Neuronal stem cell (in vitro differentiated cells): ENCODE measurements at regions not wholly inside any gene's neighbourhood (a gene's known extent, or its start where the extent isn't known, plus 50 kb on each side); places are given as distances from the start of the nearest gene placed in this dataset.

Source experiments
- DNase-seq: peaks from one replicate; pipeline ENCODE4 v3.0.0-alpha.2; 2013; ENCODE audit warnings: low spot score
- H2AFZ ChIP-seq: one replicate; pipeline ENCODE4 v1.6.1; 2013; ENCODE audit warnings: mild to moderate bottlenecking, low read length, inconsistent platforms
- H2AK5ac ChIP-seq: 2 replicates; pipeline ENCODE4 v1.6.1; 2013; ENCODE audit warnings: low read depth, mild to moderate bottlenecking, inconsistent platforms, low read length, moderate library complexity, mixed read lengths
- H2BK120ac ChIP-seq: 2 replicates; pipeline ENCODE4 v1.6.1; 2013; ENCODE audit warnings: low read depth, mild to moderate bottlenecking, inconsistent platforms, low read length, moderate library complexity, mixed read lengths
- H2BK12ac ChIP-seq: one replicate; pipeline ENCODE4 v1.6.1; 2013; ENCODE audit warnings: low read length, inconsistent platforms
- H2BK15ac ChIP-seq: 2 replicates; pipeline ENCODE4 v1.6.1; 2013; ENCODE audit warnings: mild to moderate bottlenecking, low read length, inconsistent platforms, mixed read lengths
- H2BK5ac ChIP-seq: one replicate; pipeline ENCODE4 v1.6.1; 2013; ENCODE audit warnings: inconsistent platforms, mild to moderate bottlenecking, low read length, moderate library complexity
- H3K14ac ChIP-seq: one replicate; pipeline ENCODE4 v1.6.1; 2013; ENCODE audit warnings: low read length, inconsistent platforms
- H3K18ac ChIP-seq: 2 replicates; pipeline ENCODE4 v1.6.1; 2013; ENCODE audit warnings: low read length, inconsistent platforms
- H3K23ac ChIP-seq: 2 replicates; pipeline ENCODE4 v1.6.1; 2013; ENCODE audit warnings: low read depth, mild to moderate bottlenecking, mixed read lengths, low read length, inconsistent platforms; ENCODE audit not compliant: poor library complexity
- H3K27ac ChIP-seq: replicated peaks from 3 replicates; pipeline ENCODE4 v1.5.1; 2013; ENCODE audit warnings: low read length, inconsistent platforms
- H3K27me3 ChIP-seq, 3 experiments: 2 replicates each; pipeline ENCODE4 v1.6.1; 2013; ENCODE audit warnings: low read length in 3 of 3, mild to moderate bottlenecking in 2 of 3, inconsistent platforms in 1 of 3, low read depth in 1 of 3, mixed read lengths in 1 of 3, moderate library complexity in 1 of 3; ENCODE audit not compliant: control insufficient read depth in 3 of 3, insufficient read depth in 3 of 3
- H3K36me3 ChIP-seq, 2 donors: replicated peaks in 1 of 2; 2 replicates each; pipeline ENCODE4 v1.6.1; 2013; ENCODE audit warnings: low read length in 2 of 2; ENCODE audit not compliant: control insufficient read depth in 2 of 2, insufficient read depth in 2 of 2
- H3K4ac ChIP-seq: 2 replicates; pipeline ENCODE4 v1.6.1; 2013; ENCODE audit warnings: inconsistent platforms, mild to moderate bottlenecking, low read length, moderate library complexity
- H3K4me1 ChIP-seq, 2 donors: 1 replicate in 1 of 2; 2 replicates in 1 of 2; pipeline ENCODE4 v1.6.1; 2013; ENCODE audit warnings: low read length in 2 of 2, low read depth in 1 of 2; ENCODE audit not compliant: control insufficient read depth in 2 of 2, insufficient read depth in 1 of 2
- H3K4me2 ChIP-seq: one replicate; pipeline ENCODE4 v1.6.1; 2013; ENCODE audit warnings: mild to moderate bottlenecking, low read length, inconsistent platforms; ENCODE audit not compliant: insufficient read depth, poor library complexity, severe bottlenecking
- H3K4me3 ChIP-seq, 2 donors: 2 replicates each; pipeline ENCODE4 v1.5.1; 2013; ENCODE audit warnings: low read length in 2 of 2, mild to moderate bottlenecking in 2 of 2, inconsistent platforms in 1 of 2, moderate library complexity in 1 of 2
- H3K79me1 ChIP-seq: one replicate; pipeline ENCODE4 v1.6.1; 2013; ENCODE audit warnings: low read depth, mild to moderate bottlenecking, inconsistent platforms, low read length, moderate library complexity
- H3K9ac ChIP-seq: one replicate; pipeline ENCODE4 v1.6.1; 2013; ENCODE audit warnings: mild to moderate bottlenecking, low read depth, low read length, inconsistent platforms; ENCODE audit not compliant: poor library complexity
- H3K9me3 ChIP-seq, 2 donors: replicated peaks in 1 of 2; 2 replicates each; pipeline versions ENCODE3 to v1.6.1; 2013; ENCODE audit warnings: low read length in 2 of 2, mild to moderate bottlenecking in 2 of 2, inconsistent platforms in 1 of 2, low read depth in 1 of 2, mixed read lengths in 1 of 2, moderate library complexity in 1 of 2; ENCODE audit not compliant: control insufficient read depth in 2 of 2, insufficient read depth in 1 of 2
- H4K8ac ChIP-seq: one replicate; pipeline ENCODE4 v1.6.1; 2013; ENCODE audit warnings: low read depth, mild to moderate bottlenecking, inconsistent platforms, low read length, moderate library complexity
- H4K91ac ChIP-seq: one replicate; pipeline ENCODE4 v1.6.1; 2013; ENCODE audit warnings: low read length, low read depth, mild to moderate bottlenecking, inconsistent platforms; ENCODE audit not compliant: poor library complexity
- WGBS, 2 donors: extraction: QIAGEN DNeasy Blood & Tissue Kit; methylation state at CpG; one replicate each; pipeline ENCODE4 v1.1.7; 2013; ENCODE audit warnings: missing lambda C conversion rate in 2 of 2, mixed read lengths in 1 of 2; ENCODE audit not compliant: insufficient read length in 2 of 2, insufficient replicate concordance in 1 of 2; ENCODE audit errors: extremely low coverage in 2 of 2; 5-methylcytosine and 5-hydroxymethylcytosine counted together

- Histone ChIP-seq H2BK12ac (no peak overlapping the region), H3K9ac (no peak overlapping the region), H2BK120ac (no peak overlapping the region), H3K4me1 (peaks cover 0 to 2% of the 10 kb centered on the region in 2 donors), H3K27me3 (no peaks in the 10 kb centered on the region), H2AK5ac (no peak overlapping the region), H2BK15ac (no peak overlapping the region), H4K8ac (no peak overlapping the region), H2AFZ (no peak overlapping the region), H2BK5ac (no peak overlapping the region), H3K18ac (no peak overlapping the region), H3K27ac (no peak overlapping the region), H3K36me3 (no peaks in the 10 kb centered on the region), H3K4ac (no peak overlapping the region), H3K79me1 (no peaks in the 10 kb centered on the region), H3K4me2 (no peak overlapping the region), H4K91ac (no peak overlapping the region), H3K9me3 (no peaks in the 10 kb centered on the region), H3K14ac (no peak overlapping the region), H3K23ac (no peak overlapping the region), H3K4me3 (no peak overlapping the region)
- no peak for DNase-seq
- 100% methylated on average over 1 to 2 of the region's 3 CpGs for WGBS, 2 donors
These were observed 95.7 kb upstream of the IGSF10 start for GRCh38 chr3:151556596-151556995.

GRCh38 chr3:151555523-151555922 lies 94.7 kb upstream of the IGSF10 start:
- Histone ChIP-seq H3K27ac (no peak overlapping the region), H3K14ac (no peak overlapping the region)

DNA sequence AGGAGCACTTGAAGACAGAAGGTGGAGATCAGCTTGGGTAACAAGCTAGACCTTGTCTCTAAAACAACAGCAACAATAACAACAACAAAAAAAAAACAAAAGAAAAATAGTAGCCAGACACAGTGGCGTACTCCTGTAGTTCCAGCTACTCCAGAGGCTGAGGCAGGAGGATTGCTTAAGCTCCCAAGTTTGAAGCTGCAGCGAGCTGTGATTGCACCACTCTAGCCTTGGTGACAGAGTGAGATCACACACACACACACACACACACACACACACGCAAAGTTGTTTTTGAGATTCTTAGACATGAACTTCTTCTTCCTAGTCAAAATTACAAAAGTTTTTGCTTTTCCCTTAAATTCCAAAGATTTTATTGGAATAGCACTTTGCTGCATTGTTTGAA lies 93.0 kb upstream of the IGSF10 start:
- Histone ChIP-seq H2BK12ac (no peak overlapping the region), H3K4me3 (no peak overlapping the region), H2BK5ac (no peak overlapping the region), H3K9me3 (no peaks in the 10 kb centered on the region), H3K18ac (no peak overlapping the region), H2BK15ac (no peak overlapping the region), H3K27me3 (no peaks in the 10 kb centered on the region), H3K4me2 (no peak overlapping the region), H4K8ac (no peak overlapping the region), H3K9ac (no peak overlapping the region), H4K91ac (no peak overlapping the region), H2BK120ac (no peak overlapping the region), H3K23ac (no peak overlapping the region), H2AK5ac (no peak overlapping the region), H3K4me1 (no peaks in the 10 kb centered on the region), H3K79me1 (no peaks in the 10 kb centered on the region), H3K4ac (no peak overlapping the region), H3K36me3 (no peaks in the 10 kb centered on the region), H3K27ac (no peak overlapping the region), H3K14ac (no peak overlapping the region), H2AFZ (no peak overlapping the region)
- DNase-seq: no peak
- no CpG with 5 or more reads among the region's 3 CpGs for WGBS, 2 donors

More at GRCh38 chr3:151555523-151555922, 94.7 kb upstream of the IGSF10 start:
- Histone ChIP-seq H2BK120ac (no peak overlapping the region), H3K27me3 (no peaks in the 10 kb centered on the region), H2BK5ac (no peak overlapping the region), H3K9me3 (no peaks in the 10 kb centered on the region), H3K23ac (no peak overlapping the region), H4K91ac (no peak overlapping the region), H2AK5ac (no peak overlapping the region), H3K4me2 (no peak overlapping the region), H2BK12ac (no peak overlapping the region), H3K4me1 (peaks cover 0 to 2% of the 10 kb centered on the region in 2 donors), H3K18ac (no peak overlapping the region), H2BK15ac (no peak overlapping the region), H3K4me3 (no peak overlapping the region), H2AFZ (peak overlapping the region; percentile 56), H4K8ac (no peak overlapping the region), H3K4ac (no peak overlapping the region), H3K36me3 (no peaks in the 10 kb centered on the region), H3K9ac (no peak overlapping the region), H3K79me1 (no peaks in the 10 kb centered on the region)
- no peak for DNase-seq
- no CpG with 5 or more reads among the region's 2 CpGs for WGBS, 2 donors

GRCh38 chr3:151552589-151552988 lies 91.7 kb upstream of the IGSF10 start:
- Histone ChIP-seq H3K4me1 (no peaks in the 10 kb centered on the region), H2BK15ac (no peak overlapping the region), H4K8ac (no peak overlapping the region), H4K91ac (no peak overlapping the region), H3K4ac (no peak overlapping the region), H3K18ac (no peak overlapping the region), H3K4me2 (no peak overlapping the region), H3K23ac (no peak overlapping the region), H3K36me3 (no peaks in the 10 kb centered on the region), H2AK5ac (no peak overlapping the region), H3K9ac (no peak overlapping the region), H3K9me3 (no peaks in the 10 kb centered on the region), H2BK12ac (no peak overlapping the region), H2BK5ac (no peak overlapping the region), H2BK120ac (no peak overlapping the region), H3K4me3 (no peak overlapping the region), H3K14ac (no peak overlapping the region), H3K27me3 (no peaks in the 10 kb centered on the region), H2AFZ (no peak overlapping the region), H3K79me1 (no peaks in the 10 kb centered on the region), H3K27ac (no peak overlapping the region)
- DNase-seq: no peak
- WGBS, 2 donors: no CpG with 5 or more reads among the region's 2 CpGs
